Prostate gland (tissue), 2 donors: ENCODE measurements at regions not wholly inside any gene's neighbourhood (a gene's known extent, or its start where the extent isn't known, plus 50 kb on each side); places are given as distances from the start of the nearest gene placed in this dataset.

Experiments used
- DNase-seq: peaks from one replicate; pipeline ENCODE4 v3.0.0-alpha.2; 2019; ENCODE audit warnings: low spot score
- H3K27ac ChIP-seq, 2 donors: fragments of 200-600 bp; sonication (generic); 2 replicates each; pipeline ENCODE4 v1.5.1; 2017 to 2019
- H3K27me3 ChIP-seq: fragments of 200-600 bp; sonication (generic); replicated peaks from 2 replicates; pipeline ENCODE4 v1.5.1; 2019; ENCODE audit not compliant: insufficient read depth
- H3K36me3 ChIP-seq, 2 donors: fragments of 200-600 bp; sonication (generic); 1 replicate in 1 of 2; 2 replicates in 1 of 2; pipeline versions ENCODE4 v1.5.1 to v1.8.1; 2017 to 2019
- H3K4me1 ChIP-seq: fragments of 200-600 bp; sonication (generic); replicated peaks from 2 replicates; pipeline ENCODE4 v1.5.1; 2019
- H3K4me3 ChIP-seq, 2 donors: fragments of 200-600 bp; sonication (generic); 2 replicates each; pipeline ENCODE4 v1.5.1; 2017 to 2019
- H3K9me3 ChIP-seq: fragments of 200-600 bp; sonication (generic); 2 replicates; pipeline ENCODE4 v1.5.1; 2017
- POLR2A ChIP-seq: fragments of 450-650 bp; IDR thresholded peaks from one replicate; pipeline ENCODE4 v1.6.1; 2016; ENCODE audit warnings: antibody characterized with exemption, mild to moderate bottlenecking
- POLR2AphosphoS5 ChIP-seq: sonication (generic); formaldehyde crosslinking; IDR thresholded peaks from one replicate; pipeline ENCODE4 v1.6.1; 2017; ENCODE audit warnings: antibody characterized with exemption
- WGBS: methylation state at CpG from one replicate; pipeline ENCODE4 v1.1.5; 2018; 5-methylcytosine and 5-hydroxymethylcytosine counted together
- intact Hi-C: fragments of 100-400 bp; cut with DNase I; formaldehyde crosslinking; loops from one replicate; pipeline ENCODE4 v1.14.2; 2022
- TF ChIP-seq, protein P1 (sequence below), 4 experiments: fragments of 200-600 bp in 2 of 4; fragments of 450-650 bp in 2 of 4; sonication (generic) in 2 of 4; IDR thresholded peaks; 1 replicate in 3 of 4; 2 replicates in 1 of 4; pipeline ENCODE4 v1.5.1; 2016 to 2019; ENCODE audit warnings: antibody characterized with exemption in 4 of 4, mild to moderate bottlenecking in 2 of 4, moderate library complexity in 2 of 4

GRCh38 chr6:33521489-33522091 lies 58.5 kb downstream of the BAK1 start:
- Histone ChIP-seq H3K27ac (no peak overlapping the region), H3K9me3 (no peaks in the 10 kb centered on the region), H3K27me3 (no peaks in the 10 kb centered on the region), H3K36me3 (no peaks in the 10 kb centered on the region), H3K4me3 (no peak overlapping the region), H3K4me1 (no peaks in the 10 kb centered on the region)
- no peak for DNase-seq
- intact Hi-C loops, result no loop called here
- TF ChIP-seq POLR2A (no peak), POLR2AphosphoS5 (no peak)
- TF ChIP-seq, protein P1, sequence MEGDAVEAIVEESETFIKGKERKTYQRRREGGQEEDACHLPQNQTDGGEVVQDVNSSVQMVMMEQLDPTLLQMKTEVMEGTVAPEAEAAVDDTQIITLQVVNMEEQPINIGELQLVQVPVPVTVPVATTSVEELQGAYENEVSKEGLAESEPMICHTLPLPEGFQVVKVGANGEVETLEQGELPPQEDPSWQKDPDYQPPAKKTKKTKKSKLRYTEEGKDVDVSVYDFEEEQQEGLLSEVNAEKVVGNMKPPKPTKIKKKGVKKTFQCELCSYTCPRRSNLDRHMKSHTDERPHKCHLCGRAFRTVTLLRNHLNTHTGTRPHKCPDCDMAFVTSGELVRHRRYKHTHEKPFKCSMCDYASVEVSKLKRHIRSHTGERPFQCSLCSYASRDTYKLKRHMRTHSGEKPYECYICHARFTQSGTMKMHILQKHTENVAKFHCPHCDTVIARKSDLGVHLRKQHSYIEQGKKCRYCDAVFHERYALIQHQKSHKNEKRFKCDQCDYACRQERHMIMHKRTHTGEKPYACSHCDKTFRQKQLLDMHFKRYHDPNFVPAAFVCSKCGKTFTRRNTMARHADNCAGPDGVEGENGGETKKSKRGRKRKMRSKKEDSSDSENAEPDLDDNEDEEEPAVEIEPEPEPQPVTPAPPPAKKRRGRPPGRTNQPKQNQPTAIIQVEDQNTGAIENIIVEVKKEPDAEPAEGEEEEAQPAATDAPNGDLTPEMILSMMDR (IDR thresholded peaks at IDR 0.05), result no peak
- 86% methylated on average over 46 of the region's 47 CpGs for WGBS
